ENCODE measurements at regions not wholly inside any gene's neighbourhood (a gene's known extent, or its start where the extent isn't known, plus 50 kb on each side); places are given as distances from the start of the nearest gene placed in this dataset.
"Not testable (repeated sequence)": the region's sequence is repeated elsewhere in the genome, so short reads cannot be mapped to it uniquely, and the experiment has no call there.

DNA sequence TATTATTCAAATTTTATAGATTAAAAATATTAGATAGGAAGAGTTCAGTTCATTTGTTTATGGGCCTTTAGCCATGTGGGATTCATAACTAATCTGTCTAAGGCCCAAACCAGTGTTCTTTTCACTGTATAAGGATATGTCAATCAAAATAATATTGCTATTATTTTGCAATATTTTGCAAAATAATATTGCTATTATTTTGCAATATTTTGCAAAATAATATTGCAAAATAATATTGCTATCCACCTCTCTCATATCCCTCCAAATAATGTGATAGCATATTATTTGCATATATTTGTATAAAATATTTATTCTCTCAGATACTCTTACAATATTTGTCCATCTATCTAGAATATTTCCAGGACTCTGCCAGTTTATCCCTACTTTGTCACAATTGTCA is 595.3 kb upstream of the PTCHD4 start:
- no peak for DNase-seq

DNA sequence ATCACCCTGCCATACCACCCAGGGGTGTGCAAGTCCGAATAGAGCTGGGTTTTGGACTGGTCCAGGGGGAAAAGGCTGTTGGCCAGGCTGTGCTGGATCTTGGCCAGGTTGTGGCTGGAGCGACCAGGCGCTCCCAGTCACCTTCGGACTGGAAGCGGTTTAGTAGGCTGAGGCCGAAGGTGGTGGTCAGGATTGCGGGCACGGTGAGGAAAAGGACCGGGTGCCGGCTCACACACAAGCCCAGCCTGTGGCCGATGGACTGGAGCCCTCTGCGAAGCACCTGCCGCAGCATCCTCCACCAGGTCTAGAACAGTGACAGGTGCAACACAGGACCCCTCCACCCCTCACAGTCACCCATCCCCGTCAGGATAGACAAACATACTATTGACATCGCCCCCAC is 590.6 kb upstream of the PTCHD4 start:
- no peak for DNase-seq

DNA sequence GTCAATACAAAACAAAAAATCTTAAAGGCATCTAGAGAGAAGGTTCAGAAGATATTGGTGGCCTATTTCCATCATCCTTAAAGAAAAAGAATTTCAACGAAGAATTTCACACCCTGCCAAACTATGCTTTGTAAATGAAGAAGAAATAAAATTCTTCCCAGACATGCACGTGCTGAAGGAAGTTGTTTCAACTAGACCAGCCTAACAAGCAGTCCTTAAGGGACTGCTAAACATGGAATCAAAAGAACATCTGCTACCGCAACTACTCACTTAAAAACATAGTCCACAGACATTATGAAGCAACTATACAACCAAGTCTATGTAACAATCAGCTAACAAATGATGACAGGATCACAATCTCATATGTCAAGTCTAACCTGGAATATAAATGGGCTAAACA is 584.9 kb upstream of the PTCHD4 start:
- DNase-seq: no peak

DNA sequence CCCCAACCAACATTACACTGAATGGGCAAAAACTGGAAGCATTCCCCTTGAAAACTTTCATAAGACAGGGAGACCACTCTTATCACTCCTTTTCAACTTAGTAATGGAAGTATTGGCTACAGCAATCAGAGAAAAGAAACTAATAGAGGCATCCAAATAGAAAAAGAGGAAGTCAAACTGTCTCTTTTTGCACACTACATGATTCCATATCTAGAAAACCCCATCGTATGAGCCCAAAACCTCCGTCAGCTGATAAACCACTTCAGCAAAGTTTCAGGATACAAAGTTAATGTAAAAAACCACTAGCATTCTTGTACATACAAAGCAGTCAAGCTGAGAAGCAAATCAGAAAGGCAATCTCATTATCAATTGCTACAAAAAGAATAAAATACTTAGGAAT is 580.4 kb upstream of the PTCHD4 start:
- no peak for DNase-seq

DNA sequence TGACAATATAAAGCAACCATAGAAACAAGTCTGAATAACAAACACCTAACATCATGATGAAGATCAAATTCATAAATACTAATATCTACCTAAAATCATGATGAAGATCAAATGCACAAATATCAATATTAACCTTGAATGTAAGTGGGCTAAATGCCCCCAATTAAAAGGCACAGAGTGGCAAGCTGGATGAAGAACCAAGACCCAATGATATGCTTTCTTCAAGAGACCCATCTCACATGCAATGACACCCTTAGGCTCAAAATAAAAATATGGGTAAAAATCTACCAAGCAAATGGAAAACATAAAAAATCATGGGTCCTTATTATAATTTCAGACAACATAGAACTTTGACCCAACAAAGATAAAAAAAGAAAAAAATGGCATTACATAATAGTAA is 578.5 kb upstream of the PTCHD4 start:
- DNase-seq: no peak

DNA sequence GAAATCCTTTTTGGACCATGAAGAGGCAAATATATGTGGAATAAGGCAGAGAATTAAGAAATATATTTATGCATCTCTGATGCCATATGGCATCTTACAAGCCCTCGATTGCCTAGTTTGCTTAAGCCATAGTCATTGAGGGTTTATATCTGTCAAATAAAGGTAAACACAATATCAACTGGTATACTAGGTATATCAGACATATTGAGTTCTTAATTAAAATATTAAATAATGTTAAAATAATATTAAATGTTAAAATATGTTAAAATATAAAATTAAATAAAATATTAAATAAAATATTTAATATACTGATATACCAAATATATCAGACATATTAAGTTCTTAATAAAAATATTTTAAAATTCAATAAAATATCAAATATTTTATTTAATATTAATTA is 567.4 kb upstream of the PTCHD4 start:
- DNase-seq: no peak

DNA sequence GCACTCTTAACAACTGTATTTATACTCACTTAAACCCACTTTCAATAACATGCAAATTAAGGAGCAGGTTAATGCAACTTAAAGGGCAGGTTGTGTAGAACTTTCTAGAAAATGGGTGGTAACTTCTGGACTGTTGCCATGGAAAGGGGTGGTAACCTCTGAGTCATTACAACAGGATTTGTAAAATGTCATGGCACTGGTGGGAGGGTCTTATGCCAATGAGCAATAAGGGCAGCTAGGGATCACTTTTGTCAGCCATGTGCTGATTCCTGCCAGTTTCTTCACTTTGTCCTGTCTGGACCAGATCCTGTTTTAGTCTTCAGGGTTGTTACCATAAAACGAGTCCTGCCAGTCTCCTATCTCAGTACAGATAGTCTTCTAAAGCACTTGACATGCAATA is 560.5 kb upstream of the PTCHD4 start:
- no peak for DNase-seq

DNA sequence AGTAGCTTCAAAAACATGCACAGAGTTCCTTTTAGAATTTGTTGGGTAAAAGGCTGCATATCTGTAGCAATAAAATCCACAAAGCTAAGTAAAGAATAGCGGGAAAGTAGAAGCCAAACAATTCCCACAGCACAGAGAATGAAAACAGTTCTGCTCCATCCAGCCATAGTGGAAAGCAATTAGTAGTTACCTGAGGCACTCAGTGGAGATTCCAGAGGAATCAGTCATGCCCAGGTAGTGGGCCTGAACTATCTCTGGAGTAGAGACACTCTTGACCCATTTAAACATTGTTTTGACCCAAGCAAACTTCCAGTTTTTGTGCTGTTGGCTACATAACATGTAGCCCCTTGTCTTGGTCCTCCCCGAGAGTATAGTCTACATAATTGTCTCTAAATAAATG is 559.5 kb upstream of the PTCHD4 start:
- no peak for DNase-seq

DNA sequence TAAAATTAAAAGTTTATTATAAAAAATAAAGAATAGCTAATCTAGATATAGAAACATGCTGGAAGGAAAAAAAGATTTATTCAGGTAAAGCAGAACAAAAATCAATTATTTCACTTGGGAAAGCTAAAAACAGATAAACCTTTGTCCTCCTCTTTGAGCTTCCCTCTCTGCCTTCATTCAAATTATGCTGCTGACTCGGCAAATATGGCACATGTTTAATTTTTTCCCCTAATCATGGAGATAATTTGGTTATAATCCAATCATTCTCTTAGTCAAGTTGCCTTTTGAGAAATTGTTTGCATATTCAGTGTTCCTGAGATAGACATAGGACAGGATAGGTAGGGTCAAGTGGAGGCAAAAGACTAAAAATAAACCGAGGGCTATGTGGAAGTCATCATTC is 556.8 kb upstream of the PTCHD4 start:
- no peak for DNase-seq

DNA sequence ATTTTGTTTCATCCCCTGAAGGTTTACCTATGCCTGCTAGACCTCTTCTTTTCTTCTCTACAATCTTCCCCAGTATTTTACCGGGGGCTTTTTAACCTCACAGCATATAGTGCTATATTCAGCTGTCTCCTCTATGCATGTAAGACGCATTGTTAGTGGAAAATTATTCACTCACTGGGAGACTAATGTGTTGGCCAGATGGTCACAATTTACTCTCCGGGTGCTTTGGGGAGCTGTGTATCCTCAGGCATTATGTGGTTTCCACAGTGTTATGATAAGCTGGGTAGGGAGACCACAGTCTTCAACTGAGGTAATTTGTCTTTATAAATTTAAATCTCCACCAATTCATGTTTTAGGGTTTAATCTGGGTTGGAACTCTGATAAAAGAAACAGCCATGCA is 553.8 kb upstream of the PTCHD4 start:
- DNase-seq: no peak

DNA sequence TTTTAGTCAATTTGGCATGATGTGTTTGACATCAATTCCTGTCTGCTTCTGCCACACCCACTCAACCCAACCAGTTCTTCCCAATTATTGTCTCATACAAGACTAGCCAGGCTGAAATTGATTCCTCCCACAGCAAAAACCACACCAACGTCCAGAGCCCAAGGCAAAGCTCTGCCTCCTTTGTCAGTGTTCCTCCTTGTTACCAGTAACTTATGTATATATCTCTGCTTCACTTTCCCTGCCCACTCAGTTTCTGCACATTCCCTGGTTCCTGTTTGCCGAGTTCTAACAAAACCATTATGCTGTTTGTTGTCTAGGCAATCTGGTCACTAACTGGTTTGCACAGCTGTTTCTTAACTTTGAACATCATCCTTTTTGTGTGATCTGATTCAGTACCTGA is 547.9 kb upstream of the PTCHD4 start:
- DNase-seq: no peak

DNA sequence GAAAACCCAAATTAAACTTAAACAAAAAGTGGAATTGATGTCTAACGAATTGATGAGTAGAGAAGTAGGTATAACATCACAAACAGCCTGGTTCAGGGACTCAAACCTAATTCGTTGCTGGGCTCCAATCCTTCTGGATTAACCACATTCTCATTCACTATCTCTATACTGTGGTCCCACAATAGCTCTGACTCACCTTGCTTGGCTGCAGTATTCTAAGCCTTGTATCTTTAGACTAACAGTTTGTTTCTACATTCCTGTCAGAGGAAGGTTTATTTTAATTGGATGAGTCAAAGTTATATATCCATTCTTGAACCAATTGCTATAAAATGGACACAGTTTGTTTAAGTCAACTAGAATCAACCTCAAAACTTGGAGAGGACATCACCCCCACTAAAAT is 530.5 kb upstream of the PTCHD4 start:
- DNase-seq: no peak

DNA sequence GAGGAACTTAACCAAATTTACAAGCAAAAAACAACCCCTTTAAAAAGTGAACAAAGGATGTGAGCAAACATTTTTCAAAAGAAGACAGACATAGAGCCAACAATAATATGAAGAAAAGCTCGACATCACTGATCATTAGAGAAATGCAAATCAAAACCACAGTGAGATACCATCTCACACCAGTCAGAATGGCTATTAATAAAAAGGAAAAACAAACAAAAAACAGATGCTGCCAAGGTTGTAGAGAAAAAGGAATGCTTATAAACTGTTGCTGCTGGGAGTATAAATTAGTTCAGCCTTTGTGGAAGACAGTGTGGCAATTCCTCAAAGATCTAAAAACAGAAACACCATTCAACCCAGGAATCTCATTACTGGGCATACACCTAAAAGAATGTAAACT is 527.8 kb upstream of the PTCHD4 start:
- not testable (repeated sequence) for DNase-seq

DNA sequence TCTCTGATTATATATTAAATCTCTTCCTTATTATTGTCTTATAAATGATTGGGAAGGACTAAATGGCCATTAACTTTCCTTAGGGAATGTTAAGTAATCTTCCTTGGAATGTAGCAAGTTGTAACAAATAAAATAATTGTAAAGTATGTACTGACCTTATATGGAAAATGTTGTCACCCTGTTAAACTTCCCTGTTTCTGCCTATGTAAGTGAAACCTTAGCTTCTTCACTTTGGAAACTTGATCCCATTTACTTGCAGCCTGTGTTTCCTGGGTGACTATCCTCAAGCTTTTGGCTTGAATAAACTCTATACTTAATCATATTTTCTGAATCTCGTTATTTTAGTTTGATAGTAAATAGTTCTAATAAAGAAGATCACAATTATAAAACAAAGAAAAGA is 519.5 kb upstream of the PTCHD4 start:
- no peak for DNase-seq

DNA sequence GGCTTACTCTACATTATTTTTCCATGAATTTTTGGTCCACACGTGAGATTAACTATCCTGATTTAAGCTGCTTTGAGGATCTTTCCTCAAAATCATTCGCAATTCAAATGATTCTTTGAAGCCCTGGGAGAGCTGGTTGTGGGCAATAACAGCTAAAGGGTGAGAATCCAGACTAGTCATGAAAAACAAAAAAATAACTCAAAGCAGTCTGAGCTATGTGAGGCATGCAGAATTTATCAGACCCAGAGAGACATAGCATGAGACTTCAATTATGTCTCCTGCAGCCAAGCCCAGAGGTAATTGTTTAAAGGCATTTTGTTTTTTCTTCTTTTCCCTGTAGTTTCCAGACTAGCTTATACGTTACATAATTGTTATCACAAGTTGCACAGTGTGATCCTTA is 517.3 kb upstream of the PTCHD4 start:
- no peak for DNase-seq

DNA sequence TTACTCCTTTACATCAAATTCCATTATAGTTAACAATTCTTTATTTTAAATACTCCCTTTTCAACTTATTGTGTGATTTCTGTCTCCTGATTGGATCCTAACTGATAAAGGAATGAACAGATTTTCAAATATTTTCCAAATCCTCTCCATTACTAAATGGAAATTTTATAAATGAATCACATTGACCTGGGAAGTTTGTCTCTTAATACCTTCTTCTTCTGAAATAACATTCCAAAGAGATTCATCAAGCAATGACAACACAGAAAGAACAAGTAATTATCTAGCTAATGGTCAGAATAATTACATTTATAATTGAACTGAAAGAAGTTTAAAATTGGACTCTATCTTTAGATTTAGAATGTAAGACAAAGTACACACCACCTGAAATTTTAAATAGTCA is 515.4 kb upstream of the PTCHD4 start:
- DNase-seq: no peak

DNA sequence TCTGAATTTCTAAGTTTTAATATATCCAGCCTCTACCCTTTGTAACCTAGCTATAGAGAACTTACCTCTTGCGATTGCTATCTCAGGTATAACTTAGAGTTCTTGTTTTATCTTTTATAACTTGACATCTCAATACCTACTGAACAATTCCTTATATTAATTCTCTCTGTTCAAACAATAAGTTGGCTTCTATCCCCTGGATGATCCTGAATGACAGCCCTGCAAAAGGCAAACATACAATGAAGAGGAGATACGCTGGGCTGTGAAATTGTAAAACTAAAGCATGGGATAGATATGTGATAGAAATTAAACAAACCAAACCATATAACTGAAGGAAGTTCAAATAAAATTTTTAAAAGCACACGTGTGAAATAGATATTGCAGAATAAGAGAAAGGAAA is 513.6 kb upstream of the PTCHD4 start:
- DNase-seq: no peak

DNA sequence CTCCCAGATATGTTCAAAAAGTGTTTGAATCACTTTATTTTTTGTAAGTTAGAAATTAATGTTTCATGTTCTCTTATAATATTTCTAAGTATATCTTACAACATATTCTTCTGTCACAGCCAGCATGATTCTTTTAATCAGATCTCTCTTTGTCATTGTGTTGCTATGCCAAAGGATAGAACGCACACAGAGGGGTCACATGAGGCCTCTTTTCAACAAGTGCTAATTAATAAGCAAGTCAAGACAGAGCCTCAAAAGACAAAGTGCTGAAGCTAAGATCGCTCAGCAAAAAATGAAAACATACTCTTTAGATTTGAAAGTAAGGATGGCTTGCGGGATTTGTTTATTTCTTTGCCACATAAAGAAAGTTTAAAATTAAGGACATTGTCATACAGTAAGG is 508.8 kb upstream of the PTCHD4 start:
- DNase-seq: no peak

DNA sequence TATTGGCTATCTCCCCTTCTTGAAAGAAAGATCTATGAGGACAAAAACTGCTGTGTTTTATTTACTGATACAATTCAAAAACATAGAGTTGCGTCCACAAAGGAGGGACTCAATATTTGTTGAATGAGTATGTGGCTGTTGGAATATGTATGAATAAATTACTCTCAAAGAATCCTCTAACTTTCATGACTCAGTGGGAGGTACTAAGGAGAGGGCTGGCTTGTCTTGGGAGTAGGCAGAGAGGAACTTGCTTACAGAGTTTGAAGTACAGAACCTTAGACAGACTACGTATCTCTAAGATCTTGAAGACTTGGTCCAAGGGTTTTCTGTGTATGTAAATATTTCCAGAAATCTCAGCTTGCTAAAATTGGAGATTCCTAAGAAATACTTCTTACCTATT is 504.0 kb upstream of the PTCHD4 start:
- DNase-seq: no peak

DNA sequence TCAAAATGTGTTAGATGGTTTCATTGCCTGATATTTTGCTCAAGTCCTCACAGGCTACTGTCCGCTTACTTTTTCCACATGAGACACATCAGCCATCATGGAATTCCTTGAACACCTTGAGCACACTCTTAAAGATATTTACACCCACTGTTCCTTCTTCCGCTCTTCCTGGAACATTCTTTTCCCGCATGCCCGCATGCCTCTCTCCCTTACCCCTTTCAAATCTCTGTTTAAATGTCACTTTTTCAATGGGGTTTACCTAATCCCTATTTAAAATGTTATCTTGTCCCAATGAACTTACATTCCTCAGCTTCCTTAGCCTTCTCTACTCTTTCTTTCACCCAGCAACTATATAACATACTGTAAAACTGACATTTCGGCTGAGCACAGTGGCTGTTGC is 503.3 kb upstream of the PTCHD4 start:
- no peak for DNase-seq

DNA sequence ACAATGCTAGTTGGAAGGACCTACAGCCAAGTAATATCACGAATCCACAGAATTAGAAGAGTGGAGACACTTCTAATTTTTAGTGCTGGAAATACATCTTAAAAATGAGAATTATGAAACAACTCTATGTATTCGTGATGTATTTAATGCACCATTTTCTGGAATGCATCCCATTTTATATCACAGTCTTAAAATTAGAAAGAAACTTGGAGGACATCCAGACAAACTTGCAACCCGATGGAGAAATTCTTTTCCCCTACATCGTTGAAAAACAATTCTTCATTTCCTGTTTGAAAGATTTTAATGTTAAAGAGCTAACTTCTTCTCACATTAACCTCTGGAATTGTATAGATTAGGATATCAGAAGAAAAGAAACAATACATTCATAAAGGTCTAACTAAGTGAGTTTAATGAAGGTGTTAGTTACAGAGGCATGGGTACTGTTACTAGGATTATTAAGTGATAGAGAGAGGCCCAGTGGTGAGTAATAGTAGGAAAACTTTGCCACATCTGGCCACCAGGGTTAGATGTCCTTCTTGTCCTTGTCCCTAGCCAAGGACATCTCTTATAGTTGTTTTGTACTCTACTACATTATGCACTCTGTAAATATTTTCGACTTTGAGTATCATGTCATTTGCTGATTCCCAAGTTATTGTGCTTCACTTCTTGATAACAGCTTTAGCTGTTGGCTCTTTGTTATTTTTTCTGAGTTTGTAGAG is 502.4 kb upstream of the PTCHD4 start:
- no peak for DNase-seq

DNA sequence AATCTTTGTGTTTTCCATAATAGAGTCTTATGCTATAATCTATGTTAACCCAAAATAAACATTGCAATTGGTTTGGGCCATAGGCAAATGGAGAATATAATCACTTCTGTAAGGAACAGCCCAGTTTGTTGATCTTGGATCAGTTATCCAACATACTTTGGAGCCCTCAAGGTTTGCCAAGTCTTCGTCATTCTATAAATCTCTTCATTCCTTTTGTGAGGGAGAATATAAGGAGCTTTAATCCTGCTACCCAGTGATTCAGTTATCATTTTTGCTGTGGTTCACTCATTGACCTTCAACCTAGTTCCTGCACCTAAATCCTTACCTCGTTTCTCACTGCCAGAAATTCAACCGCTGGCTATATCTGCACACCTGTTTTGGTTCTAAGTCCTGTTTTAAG is 500.3 kb upstream of the PTCHD4 start:
- DNase-seq: no peak

DNA sequence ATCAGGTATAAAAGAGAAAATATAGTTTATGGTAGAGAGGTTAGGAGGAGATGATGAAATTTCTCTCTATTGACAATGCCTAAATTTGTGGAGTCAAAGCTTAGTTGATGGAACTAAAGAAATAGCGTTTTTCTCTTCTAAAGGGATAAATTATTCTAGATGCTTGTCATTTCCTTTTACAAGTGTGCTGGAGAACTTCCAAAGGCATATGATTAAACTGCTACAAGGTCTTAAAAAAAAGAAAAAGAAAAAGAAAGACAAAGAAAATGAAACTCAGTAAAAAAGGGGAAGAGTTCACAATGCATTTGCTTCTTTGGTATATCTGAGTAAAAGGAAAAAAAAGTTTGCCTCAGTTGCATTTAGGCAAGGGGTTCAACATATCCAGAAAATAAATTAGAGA is 499.8 kb upstream of the PTCHD4 start:
- no peak for DNase-seq

DNA sequence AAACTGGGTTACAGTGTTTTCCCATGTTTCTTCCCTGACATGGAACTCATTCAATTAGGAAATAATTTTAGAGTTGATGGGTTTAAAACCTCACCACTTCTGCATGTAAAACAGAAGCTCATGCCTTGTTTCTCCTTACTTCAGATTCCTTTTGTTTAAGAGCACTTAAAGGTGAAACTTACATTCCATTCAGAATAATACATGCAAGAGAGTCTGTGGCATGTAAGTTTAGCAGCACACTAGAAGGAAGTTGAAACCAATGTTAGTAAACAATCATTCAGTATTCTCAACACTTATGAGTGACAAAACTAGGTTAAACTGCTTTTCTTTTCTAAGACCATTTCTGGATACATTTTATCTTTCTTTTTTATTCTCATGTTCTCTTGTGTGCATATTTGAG is 495.6 kb upstream of the PTCHD4 start:
- DNase-seq: no peak

DNA sequence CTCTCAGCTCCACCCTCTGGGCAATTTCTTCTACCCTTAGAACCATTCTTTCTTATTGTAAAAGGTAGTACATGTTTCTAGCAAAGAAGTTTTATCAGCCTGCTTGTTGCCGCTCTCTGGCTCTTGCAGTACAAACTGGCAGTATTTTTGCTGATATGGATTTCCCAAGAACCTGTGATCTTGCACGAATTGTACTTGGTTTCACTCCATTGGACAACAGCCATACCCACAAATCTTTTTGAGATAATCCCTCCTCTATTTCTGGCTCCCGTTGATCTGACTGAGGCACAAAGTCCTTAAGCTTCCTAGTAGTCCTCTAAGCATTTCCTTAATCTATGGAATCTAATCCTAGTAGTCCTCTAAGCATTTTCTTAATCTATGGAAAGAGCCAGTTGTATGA is 487.0 kb upstream of the PTCHD4 start:
- no peak for DNase-seq

DNA sequence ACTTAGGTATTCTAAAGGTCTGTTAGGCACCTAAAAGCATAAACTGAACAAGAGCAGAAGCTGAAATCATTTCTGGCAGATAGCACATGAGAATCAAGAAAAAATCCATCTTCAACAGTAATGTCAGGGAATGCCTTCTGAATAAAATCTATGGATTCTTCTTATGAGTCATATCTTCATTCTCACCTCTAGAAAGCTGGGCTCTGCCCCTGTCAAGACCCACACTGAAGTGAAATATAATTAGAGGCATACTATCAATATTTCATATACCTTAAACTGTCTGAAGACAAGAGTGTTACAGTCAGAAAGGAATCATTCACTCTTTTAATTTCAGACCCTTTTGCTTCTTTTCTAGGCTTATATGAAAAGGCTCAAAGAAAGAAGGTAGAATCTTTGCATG is 485.8 kb upstream of the PTCHD4 start:
- no peak for DNase-seq
